ENCODE measurements at regions not wholly inside any gene's neighbourhood (a gene's known extent, or its start where the extent isn't known, plus 50 kb on each side); places are given as distances from the start of the nearest gene placed in this dataset.
A peak's percentile ranks its signal among the peaks of the same experiment; 100 is the strongest.

DNA sequence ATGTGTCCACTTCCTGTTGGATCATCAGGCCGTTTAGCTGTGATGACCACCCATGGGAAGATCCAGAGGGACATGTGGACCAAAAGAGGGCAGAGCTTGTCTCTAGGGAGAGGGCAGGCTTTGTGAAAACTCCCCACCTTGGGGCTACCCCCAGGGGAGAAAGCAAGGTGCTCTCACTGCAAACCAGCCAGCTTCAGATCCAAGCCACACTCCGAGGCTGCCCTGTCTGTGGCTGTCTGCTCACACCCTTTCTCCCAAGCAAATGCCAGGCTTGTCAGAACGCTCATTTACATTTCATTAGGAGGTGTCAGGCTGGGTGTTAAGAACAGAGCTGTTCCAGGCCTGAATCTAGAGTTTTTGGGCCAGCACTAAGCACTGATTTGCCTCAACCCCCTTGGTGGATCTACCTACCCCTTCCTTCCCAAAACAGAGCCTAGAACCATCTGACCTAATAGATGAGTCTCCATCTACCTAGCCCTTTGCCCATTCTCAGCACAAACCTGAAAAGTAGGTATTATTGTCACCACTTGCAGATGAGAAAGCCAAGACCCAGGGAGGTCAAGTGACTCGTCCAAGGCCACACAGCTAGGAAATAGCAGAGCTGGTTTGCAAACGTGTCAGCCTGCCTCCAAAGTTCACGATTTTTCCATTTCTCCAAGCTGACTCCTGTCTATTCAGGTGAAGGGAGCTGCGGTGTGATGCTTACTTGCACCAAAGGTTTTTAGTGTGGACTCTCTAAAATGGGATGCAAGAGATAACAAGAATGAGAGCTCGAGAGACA is 130.9 kb downstream of the EMX2 start:
- no peak for DNase-seq

DNA sequence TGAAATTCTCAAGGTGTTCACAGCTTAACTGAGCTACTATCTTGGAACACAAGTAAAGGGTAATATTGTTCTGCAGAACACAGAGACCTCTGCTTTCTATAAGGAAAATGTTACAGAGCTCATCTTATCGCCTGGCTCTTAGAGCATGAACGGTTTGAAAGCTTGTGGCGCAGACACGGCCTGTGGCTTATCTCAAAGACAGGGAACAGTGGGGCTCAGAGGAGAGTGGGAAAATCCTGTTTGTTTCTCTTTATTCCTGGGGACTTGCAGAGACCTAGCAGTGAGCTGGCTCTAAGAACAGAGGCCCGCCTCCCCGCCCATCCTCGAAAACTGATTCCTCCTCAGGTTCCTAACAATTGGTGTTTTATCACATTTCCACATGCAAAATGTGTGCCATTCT is 131.7 kb downstream of the EMX2 start:
- DNase-seq, result no peak

GRCh38 chr10:117674646-117675045 is 132.1 kb downstream of the EMX2 start:
- no peak for DNase-seq

- no peak for DNase-seq
Observed at GRCh38 chr10:117675514-117676055, 133.0 kb downstream of the EMX2 start.

- no peak for DNase-seq
Observed at GRCh38 chr10:117677239-117677638, 134.7 kb downstream of the EMX2 start.

GRCh38 chr10:117677890-117678500 is 135.4 kb downstream of the EMX2 start:
- DNase-seq, result no peak

DNA sequence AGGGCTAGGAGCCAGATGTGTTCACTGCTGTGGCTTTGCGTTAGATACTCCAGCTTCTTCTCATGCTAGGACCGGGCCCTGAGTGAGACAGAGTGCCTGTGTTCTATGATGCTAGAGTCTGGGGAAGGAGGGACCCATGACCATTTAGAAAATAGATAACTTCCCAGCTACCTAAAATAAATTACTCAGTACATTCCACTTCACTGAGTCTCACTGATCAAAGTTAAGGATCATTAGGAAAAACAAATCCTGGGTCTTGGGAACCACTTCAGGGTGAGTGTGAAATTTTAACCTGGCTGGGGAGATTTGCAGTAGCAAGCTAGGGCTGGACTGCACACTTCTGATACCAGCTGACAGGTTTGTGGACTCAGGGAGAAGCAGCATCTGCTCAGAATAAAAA is 138.1 kb downstream of the EMX2 start:
- DNase-seq, result no peak

- no peak for DNase-seq
Observed at GRCh38 chr10:117681104-117681503, 138.6 kb downstream of the EMX2 start.

DNA sequence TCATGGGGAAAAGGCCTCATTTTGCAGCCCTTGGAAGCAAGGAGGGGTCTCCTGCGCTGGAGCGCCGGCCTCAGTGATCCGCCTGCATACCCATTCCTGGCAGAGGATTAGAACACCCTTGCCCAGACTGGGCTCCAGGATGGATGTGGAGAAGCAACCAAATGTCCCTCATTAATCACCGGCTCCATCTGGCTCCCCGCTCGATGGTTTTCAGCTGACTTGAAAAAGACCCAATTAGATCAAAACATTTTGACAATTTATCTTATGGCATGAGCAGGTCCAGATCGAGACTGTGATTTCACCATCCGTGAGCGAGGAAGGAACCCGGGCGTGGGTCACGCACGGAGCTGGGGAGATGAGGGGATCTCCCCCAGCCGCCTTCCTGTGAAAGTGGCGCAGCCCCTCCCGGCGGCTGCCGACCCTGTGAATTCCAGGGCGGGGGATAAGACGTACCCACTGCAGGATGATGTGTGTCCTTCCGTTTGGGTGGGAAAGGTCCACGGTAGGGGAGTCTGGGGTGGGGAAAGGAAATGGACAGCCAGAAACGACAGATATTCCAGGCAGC is 141.6 kb downstream of the EMX2 start:
- DNase-seq, result no peak

DNA sequence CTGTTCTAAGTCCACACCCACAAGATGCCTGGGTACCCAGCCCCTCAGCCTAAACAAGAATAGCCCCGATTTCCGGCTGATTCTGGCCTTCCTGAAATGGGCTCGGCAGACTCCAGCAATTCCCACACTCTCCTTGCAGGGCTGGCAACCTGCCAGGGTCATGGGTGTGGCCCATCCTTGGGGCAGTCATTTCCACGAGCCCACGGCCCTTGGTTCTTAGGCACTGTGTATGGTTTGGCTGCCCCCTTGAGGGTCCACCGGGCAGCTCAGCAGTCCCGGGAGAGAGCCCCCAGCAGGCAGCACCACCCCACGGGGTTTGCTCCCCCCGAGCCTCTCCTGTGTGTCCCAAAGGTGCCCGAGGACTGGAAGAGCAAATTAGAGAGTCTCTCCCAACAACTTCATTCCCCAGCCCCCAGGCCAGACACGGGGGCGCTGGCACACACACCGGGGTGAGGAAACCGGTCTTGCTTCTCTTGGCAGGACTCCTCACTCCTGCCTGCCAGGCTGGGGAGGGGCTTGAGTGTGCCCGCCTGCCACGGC is 142.2 kb downstream of the EMX2 start:
- peak; percentile 36 for DNase-seq

DNA sequence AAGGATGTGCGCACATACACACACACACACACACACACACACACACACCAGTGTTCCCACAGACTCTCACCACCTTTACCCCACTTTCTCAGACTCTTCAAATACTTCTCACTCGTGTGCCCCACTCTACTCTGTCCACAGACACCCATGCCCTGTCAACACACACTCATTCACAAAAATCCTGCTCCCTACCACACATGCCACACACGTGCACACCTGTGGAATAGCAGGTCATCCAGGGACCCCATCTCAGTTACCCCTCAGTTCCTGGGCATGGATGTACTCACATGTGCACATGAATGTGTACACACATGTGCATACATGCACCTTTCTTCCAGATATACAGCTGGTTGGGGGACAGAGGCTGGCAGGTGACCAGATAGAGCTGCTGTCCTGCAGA is 142.9 kb downstream of the EMX2 start:
- no peak for DNase-seq

- no peak for DNase-seq
Observed at GRCh38 chr10:117686606-117687005, 144.1 kb downstream of the EMX2 start.

DNA sequence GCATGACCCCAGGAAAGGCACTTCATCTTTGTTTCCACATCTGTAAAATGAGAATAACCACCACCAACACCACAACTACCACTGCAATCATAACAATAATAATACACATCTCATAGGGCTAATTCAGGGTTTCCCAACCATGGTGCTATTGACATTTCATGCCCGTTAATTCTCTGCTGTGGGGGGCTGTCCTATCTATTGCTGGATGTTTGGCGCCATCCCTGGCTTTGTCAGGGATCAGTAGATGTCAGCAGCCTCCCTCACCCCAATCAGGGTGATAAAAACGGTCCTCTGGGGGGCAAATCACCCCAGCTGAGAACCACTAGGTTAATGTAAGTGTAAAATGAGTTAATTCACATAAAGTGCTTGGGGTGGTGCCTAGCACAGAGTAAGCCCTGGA is 145.8 kb downstream of the EMX2 start:
- no peak for DNase-seq

DNA sequence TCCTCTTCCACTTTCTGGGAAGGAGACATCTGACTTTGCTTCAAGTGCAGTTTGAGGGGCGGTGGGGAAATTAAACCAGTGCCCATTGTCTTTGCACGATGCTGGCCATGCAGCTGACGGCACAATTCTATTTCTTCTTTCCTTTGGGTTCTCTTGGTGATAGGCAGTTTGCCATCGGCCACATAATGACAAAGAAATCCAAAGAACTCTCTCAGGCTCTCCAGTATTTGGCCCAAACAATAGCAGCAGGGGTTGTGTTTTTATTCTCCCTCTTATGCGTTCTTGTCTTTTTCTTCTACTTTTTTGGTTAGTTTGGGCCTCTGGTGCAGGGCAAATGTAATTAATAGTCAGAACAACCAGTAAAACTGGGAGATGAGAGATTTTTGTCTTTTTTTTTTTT is 147.0 kb downstream of the EMX2 start:
- no peak for DNase-seq

DNA sequence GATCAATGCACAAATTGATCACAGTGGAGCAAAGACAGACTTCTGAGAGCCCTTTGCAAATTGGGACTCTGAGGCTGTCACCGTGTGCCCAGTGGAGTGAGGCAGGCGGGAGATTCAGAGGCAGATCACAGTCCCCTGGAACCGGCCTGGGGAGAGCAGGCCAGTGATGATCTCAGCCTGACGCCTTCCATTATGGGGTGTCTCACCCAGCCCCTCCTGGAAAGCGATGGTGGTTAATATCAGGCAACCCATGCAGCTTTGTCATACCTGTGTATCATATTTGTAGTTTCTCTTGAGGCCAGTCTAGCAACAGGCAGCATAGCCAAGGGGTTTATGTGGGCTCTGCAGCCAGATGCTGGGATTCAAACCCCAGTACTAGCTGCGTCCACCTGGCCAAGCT is 147.8 kb downstream of the EMX2 start:
- no peak for DNase-seq

DNA sequence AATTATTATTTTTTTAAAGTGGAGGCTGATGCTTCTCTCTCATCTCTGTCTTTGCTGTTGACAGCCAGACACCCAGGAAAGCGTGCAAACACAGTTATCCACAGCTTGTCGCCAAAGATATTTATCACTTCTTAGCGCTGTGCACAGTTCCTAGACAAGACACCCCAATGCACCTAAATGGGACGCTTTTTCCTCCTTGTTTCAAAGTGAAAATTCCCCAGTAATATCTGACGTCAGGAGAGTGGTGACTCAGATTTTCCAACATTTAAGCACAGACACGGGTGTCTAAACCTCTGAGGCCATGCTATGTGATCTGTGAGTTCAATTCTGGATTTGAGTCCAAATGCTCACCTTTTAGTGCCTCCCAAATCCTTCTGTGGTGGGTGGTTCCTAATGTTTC is 151.6 kb downstream of the EMX2 start:
- no peak for DNase-seq

DNA sequence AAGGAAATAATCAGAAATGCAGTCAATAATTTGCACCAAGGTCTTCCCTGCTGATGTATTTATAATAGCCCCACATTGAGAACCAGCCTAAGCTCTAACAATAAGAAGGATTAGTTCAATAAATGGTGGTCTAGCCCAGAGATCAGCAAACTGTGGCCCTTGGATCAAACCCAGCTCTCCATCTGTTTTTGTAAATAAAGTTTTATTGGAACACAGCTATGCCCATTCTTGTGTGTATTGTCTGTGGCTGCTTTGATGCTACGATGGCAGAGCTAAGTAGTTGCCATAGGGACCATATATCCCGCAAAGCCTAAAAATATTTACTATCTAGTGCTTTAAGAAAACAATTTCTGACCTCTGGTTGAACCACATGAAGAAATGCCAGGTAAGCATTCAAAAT is 154.9 kb downstream of the EMX2 start:
- no peak for DNase-seq

GRCh38 chr10:117698809-117699208 is 156.3 kb downstream of the EMX2 start:
- no peak for DNase-seq

- no peak for DNase-seq
Observed at GRCh38 chr10:117699436-117700075, 157.0 kb downstream of the EMX2 start.

GRCh38 chr10:117710181-117710798 is 167.7 kb downstream of the EMX2 start:
- no peak for DNase-seq

DNA sequence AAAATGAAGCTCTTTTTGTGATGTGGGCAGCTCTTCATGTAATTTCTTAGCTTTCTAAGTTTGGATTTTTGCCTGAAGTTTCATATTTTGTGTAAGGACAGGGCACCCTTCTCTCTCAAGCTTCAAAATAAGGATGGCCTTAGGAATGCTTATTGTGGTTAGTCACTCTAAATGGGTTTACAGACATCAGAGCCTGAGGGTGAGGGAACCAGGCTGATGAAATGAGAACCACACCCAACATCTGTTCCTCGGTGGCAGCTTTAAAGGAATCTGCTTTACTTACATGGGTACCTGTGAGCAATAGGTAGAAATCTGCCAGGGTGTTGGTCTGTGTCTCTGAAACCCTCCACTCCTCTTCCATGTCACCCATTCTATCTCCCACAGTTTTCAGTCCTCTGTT is 174.3 kb downstream of the EMX2 start:
- no peak for DNase-seq

DNA sequence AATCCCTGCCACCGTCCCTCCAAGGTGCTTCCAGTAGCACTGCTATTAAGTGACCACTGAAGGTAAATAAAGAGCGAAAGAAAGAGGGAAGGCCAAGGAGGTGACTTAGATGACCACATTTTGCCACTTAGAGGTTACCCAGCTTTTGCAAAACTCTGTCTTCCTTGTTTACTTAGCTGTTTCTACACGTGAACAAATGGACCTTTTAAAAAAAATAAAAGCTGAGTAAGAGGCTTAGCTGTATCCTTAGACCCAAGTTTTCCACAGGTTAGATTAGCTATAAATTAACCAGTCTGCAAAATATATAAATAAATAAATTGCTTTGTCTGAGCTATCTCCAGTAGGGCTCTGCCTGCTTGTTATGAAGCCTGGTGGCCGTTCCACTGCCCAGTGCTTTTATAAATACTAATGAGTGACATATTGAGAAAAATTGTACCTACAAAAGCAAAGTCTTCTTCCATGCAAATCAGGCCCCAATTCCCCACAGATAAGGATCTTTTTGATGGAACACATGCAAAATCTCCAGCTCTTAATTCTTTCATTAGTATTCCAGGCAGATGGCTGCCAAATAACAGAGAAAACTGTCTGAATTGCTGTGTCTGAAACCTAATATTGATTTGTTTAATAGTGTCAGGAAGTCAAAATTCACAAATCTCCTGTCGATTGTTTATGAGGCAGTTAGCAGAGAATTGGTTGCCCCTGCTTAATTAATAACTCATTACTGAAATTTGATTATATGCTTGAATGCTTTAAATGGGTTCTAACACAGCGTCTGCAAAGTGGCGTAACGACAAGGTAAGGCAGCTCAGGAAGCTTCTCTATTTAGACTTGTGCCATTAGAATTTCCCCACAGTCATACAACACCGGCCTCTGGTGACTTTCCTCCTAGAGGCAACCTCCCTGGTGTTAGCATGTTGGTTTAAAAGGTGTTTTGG is 176.7 kb downstream of the EMX2 start:
- peak; percentile 20 for DNase-seq
